ENCODE measurements at regions not wholly inside any gene's neighbourhood (a gene's known extent, or its start where the extent isn't known, plus 50 kb on each side); places are given as distances from the start of the nearest gene placed in this dataset.

- Histone ChIP-seq H3F3A (ENCODE audit: insufficient read depth) (no peaks in the 10 kb centered on the region), H3K4me2 (ENCODE audit: low read depth, low read length, poor library complexity, severe bottlenecking) (no peak overlapping the region), H3K4me3 (ENCODE audit: insufficient read depth, low read length, poor library complexity, severe bottlenecking) (no peak overlapping the region), H4K20me1 (ENCODE audit: low read depth, low read length) (no peaks in the 10 kb centered on the region), H3K79me2 (ENCODE audit: insufficient read depth, low read length) (no peaks in the 10 kb centered on the region), H3K9ac (ENCODE audit: low read length) (no peak overlapping the region), H2AFZ (ENCODE audit: low read depth, low read length, severe bottlenecking) (no peak overlapping the region), H3K9me2 (replicated peaks; ENCODE audit: insufficient read depth, low read length) (no peaks in the 10 kb centered on the region), H3K9me3 (ENCODE audit: insufficient read depth, low read length) (no peaks in the 10 kb centered on the region), H3K27me3 (ENCODE audit: low read length) (no peaks in the 10 kb centered on the region), H3K27ac (ENCODE audit: low read depth, low read length) (no peak overlapping the region), H3K36me3 (ENCODE audit: low read length) (no peaks in the 10 kb centered on the region)
- TF ChIP-seq EZH2phosphoT487 (conservative IDR thresholded peaks at IDR 0.05; ENCODE audit: low read length) (no peak), CTCF (IDR thresholded peaks at IDR 0.05; ENCODE audit: insufficient read depth, low read length, poor library complexity, severe bottlenecking) (no peak)
Observed at GRCh38 chr16:7124242-7124641, 208.4 kb upstream of the RBFOX1 start.

GRCh38 chr16:7116734-7117133 lies 215.9 kb upstream of the RBFOX1 start:
- Histone ChIP-seq H3K27ac (ENCODE audit: low read depth, low read length) (no peak overlapping the region), H4K20me1 (ENCODE audit: low read depth, low read length) (no peaks in the 10 kb centered on the region), H3K27me3 (ENCODE audit: low read length) (no peaks in the 10 kb centered on the region), H3K9ac (ENCODE audit: low read length) (no peak overlapping the region), H3F3A (ENCODE audit: insufficient read depth) (no peaks in the 10 kb centered on the region), H3K4me2 (ENCODE audit: low read depth, low read length, poor library complexity, severe bottlenecking) (no peak overlapping the region), H3K4me3 (ENCODE audit: insufficient read depth, low read length, poor library complexity, severe bottlenecking) (no peak overlapping the region), H2AFZ (ENCODE audit: low read depth, low read length, severe bottlenecking) (no peak overlapping the region), H3K79me2 (ENCODE audit: insufficient read depth, low read length) (no peaks in the 10 kb centered on the region), H3K36me3 (ENCODE audit: low read length) (no peaks in the 10 kb centered on the region), H3K9me2 (replicated peaks; ENCODE audit: insufficient read depth, low read length) (no peaks in the 10 kb centered on the region), H3K9me3 (ENCODE audit: insufficient read depth, low read length) (no peaks in the 10 kb centered on the region)
- TF ChIP-seq CTCF (IDR thresholded peaks at IDR 0.05; ENCODE audit: insufficient read depth, low read length, poor library complexity, severe bottlenecking) (no peak), EZH2phosphoT487 (conservative IDR thresholded peaks at IDR 0.05; ENCODE audit: low read length) (no peak)

- H4K20me1 ChIP-seq (ENCODE audit: low read depth, low read length), result no peaks in the 10 kb centered on the region
- H3K9ac ChIP-seq (ENCODE audit: low read length), result no peak overlapping the region
- no peak overlapping the region for H3K27ac ChIP-seq (ENCODE audit: low read depth, low read length)
- no peak overlapping the region for H3K4me2 ChIP-seq (ENCODE audit: low read depth, low read length, poor library complexity, severe bottlenecking)
- no peaks in the 10 kb centered on the region for H3K9me3 ChIP-seq (ENCODE audit: insufficient read depth, low read length)
- H3K27me3 ChIP-seq (ENCODE audit: low read length), result no peaks in the 10 kb centered on the region
- no peaks in the 10 kb centered on the region for H3K79me2 ChIP-seq (ENCODE audit: insufficient read depth, low read length)
- no peaks in the 10 kb centered on the region for H3K36me3 ChIP-seq (ENCODE audit: low read length)
- no peak for TF ChIP-seq CTCF (IDR thresholded peaks at IDR 0.05; ENCODE audit: insufficient read depth, low read length, poor library complexity, severe bottlenecking)
- TF ChIP-seq EZH2phosphoT487 (conservative IDR thresholded peaks at IDR 0.05; ENCODE audit: low read length), result no peak
- H2AFZ ChIP-seq (ENCODE audit: low read depth, low read length, severe bottlenecking), result no peak overlapping the region
- H3K9me2 ChIP-seq (replicated peaks; ENCODE audit: insufficient read depth, low read length), result no peaks in the 10 kb centered on the region
- H3K4me3 ChIP-seq (ENCODE audit: insufficient read depth, low read length, poor library complexity, severe bottlenecking), result no peak overlapping the region
- no peaks in the 10 kb centered on the region for H3F3A ChIP-seq (ENCODE audit: insufficient read depth)
Observed at GRCh38 chr16:7115898-7116297, 216.7 kb upstream of the RBFOX1 start.

- TF ChIP-seq CTCF (IDR thresholded peaks at IDR 0.05; ENCODE audit: insufficient read depth, low read length, poor library complexity, severe bottlenecking) (no peak), EZH2phosphoT487 (conservative IDR thresholded peaks at IDR 0.05; ENCODE audit: low read length) (no peak)
- no peak overlapping the region for H2AFZ ChIP-seq (ENCODE audit: low read depth, low read length, severe bottlenecking)
Observed at GRCh38 chr16:7113949-7114348, 218.7 kb upstream of the RBFOX1 start.

More at GRCh38 chr16:7113949-7114348, 218.7 kb upstream of the RBFOX1 start:
- H3K4me2 ChIP-seq (ENCODE audit: low read depth, low read length, poor library complexity, severe bottlenecking), result no peak overlapping the region
- no peaks in the 10 kb centered on the region for H3K79me2 ChIP-seq (ENCODE audit: insufficient read depth, low read length)
- H3K9me2 ChIP-seq (replicated peaks; ENCODE audit: insufficient read depth, low read length), result no peaks in the 10 kb centered on the region
- no peaks in the 10 kb centered on the region for H3K36me3 ChIP-seq (ENCODE audit: low read length)
- no peak overlapping the region for H3K27ac ChIP-seq (ENCODE audit: low read depth, low read length)
- no peaks in the 10 kb centered on the region for H3K27me3 ChIP-seq (ENCODE audit: low read length)
- H3K4me3 ChIP-seq (ENCODE audit: insufficient read depth, low read length, poor library complexity, severe bottlenecking), result no peak overlapping the region
- no peaks in the 10 kb centered on the region for H4K20me1 ChIP-seq (ENCODE audit: low read depth, low read length)
- no peaks in the 10 kb centered on the region for H3F3A ChIP-seq (ENCODE audit: insufficient read depth)
- H3K9ac ChIP-seq (ENCODE audit: low read length), result no peak overlapping the region
- H3K9me3 ChIP-seq (ENCODE audit: insufficient read depth, low read length), result no peaks in the 10 kb centered on the region

Measured in SU-DHL-6 (cell line).